Activated CD4-positive, alpha-beta T cell treated with anti-CD3 and anti-CD28 coated beads, Interleukin-2, amount 50 U/mL, for 4 hours (primary cell): ENCODE measurements at regions not wholly inside any gene's neighbourhood (a gene's known extent, or its start where the extent isn't known, plus 50 kb on each side); places are given as distances from the start of the nearest gene placed in this dataset.
A peak's percentile ranks its signal among the peaks of the same experiment; 100 is the strongest.

ENCODE experiments used
- DNase-seq, 2 experiments: peaks; one replicate each; pipeline ENCODE4 v3.0.0-alpha.2; 2020

DNA sequence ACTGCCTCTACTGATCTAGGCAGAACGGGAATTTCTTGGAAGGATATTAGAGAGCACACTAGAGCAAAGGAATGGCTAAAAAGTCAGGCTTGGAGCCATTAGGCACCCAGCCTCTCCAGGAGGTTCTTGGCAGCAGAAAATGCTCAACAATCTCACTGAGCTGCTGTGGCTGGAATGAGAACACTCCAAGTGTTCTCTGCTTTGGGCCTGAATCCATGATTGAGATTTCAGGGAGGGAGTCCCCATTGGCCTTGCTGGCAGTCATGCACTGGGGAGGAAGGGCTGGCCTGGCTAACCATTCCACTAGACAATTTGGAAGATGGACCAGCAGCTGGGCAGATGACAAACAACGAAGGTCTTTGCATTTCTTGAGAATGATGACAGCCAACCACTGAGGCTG is 362.6 kb downstream of the SHQ1 start:
- DNase-seq = no peak

DNA sequence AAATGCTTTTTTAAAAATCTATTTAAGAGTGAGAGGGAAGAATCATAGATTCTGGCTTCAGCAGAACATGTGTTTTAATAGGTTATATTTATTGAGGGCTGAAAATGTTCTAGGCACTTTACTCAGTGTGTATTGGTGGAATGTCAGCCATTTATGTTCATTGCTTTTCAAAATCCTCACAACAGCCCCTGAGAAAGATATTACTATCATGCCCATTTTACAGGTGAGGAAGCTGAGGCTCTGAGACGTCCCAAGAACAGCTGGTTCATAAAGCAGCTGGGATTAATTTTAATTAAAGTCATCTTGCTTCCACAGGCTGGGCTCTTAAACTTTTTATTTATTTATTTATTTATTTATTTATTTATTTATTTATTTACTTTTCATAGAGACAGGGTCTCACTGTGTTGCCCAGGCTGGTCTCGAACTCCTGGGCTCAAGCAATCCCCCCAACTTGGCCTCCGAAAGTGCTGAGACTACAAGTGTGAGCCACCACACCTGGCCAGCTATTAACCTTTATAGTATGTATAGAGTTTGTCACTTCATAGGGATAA is 364.6 kb downstream of the SHQ1 start:
- no peak for DNase-seq

DNA sequence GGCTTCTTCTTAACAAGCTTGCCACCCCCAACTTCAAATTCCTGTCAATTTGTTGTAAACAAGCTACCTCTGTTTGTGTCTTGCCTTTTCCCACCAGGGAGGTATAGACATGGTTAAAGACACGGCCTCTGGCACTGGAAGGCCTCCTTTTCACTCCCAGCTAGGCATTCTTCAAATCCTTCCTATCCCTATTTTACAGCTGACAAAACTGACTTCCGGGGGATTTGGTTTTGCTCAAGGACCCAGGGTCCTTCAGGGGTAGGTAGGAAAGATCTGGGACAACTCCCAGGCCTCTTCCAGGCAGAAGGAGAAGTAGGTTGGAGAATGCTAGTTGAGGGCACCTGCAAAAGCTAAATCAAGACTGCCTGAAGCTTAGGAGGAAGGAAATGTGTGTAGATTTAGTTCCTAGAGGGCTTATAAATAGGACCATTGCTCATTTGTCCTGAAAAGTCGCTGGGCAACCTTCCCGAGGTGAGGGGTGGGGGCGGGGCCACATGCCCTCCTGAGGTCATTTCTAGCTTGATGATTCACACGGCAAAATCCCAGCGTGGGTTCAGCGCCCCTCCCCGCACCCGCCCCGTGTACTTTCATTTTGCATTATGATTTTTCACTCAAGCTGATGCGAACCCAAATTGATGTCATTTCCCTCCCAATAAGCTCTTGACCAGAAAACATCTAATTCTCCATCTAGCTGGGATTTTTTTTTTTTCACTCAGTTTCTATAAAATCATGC is 365.5 kb downstream of the SHQ1 start:
- DNase-seq = peak; percentile 73 to 76

DNA sequence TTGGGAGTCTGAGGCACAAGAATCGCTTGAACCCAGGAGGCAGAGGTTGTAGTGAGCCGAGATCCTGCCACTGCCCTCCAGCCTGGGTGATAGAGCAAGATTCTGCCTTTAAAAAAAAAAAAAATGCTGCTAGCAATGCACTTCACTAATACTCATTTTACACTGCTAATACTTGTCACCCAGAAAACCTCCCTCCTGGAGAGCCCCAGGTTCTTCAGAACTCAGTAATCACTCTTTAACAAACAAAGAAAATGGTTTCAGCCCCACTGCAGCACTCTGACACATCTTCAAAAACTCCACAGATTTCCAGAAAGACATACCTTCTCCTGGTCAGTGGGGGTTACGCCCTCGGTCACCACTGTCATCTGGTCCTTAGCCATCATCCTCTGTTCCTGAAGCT is 366.7 kb downstream of the SHQ1 start:
- no peak for DNase-seq

DNA sequence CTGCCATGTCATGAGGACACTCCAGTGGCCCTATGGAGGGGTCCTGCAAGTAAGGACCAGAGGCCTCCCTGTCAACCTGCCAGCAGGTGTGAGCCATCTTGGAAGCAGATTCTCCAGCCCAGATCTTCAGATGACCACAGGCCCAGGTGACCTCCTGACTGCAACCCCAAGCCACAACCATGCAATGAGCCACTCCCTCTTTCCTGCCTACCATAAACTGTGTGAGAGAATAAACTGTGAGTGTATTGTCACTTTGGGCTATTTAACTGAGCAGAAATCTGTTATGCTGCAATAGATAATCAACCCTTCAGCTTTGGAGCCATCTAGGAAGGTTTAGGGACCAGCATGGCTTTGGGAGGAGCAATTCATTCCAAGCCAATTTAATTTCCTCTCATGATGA is 367.9 kb downstream of the SHQ1 start:
- no peak for DNase-seq

DNA sequence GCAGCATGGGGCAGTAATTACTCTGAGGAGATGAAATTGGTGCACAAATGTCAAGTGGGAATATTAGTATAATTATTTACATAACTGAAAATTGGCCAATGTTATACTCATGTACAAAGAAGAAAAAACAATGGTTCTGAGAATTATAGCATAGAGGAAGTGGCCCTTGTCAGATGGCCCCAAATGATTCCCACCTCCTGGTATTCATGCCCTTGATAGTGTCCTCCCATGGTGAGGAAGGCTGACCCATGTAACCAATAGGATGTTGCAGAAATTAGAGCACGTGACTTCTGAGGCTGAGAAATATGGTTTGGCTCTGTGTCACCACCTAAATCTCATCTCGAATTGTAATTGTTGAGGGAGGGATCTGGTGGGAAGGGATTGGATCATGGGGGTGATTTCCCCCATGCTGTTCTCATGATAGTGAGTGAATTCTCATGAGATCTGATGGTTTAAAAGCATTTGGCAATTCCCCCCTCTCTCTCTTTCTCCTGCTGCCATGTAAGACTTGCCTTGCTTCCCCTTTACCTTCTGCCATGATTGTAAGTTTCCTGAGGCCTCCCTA is 368.5 kb downstream of the SHQ1 start:
- no peak for DNase-seq

DNA sequence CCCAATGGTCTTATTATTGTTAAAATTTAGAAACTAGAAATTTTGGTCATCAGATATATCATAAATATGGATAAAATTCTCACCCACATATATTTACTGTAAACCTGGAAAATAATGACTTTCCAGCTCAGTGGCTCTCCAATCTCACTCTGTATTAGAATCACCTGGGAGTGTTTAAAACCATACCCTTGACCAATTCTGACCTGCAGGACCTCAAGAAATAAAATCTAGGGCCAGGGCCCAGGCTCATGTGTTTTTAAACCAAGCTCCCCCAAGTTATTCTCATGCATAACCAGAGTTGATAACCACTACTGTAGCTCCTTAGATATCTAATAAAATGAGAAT is 372.1 kb downstream of the SHQ1 start:
- DNase-seq = no peak

DNA sequence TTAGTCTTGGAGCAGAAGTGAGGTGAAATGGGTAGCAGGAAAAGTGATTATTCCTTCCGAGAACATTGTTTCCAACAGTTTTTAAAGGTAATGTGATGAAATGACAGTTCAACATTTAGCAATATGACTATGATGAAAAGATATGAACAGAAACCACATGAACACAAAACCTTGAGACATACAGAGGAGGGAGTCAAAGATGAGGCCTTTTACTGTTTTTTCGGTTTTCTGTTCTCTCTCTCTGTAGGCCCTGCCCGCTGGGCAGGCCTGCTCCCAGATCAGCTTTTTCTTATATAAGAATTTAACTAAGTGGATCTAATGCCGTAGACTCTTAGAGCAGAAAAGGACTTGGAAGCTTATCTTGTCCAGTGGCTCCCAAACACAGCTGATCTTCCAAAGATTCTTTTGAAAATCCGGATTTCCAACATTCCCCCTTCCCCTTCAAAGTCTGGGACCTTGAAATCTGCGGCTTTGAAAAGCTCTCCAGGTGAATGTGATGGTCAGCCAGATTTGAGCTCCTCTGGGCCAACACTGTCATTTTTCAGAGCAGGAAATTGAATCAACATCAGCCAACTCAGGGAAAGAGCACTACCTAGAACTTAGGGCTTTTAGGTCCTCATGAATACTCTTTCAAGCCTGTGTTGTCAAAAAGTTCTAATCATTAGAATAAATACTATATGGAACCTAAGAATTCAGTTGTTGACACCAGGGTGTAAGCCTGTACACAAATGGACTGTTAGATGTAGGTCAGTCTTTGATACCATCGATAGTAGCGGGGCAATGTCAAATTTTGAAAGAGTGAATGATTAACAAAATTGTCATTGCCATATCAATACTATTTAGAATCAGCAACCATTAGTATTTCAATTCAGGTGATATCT is 372.7 kb downstream of the SHQ1 start:
- DNase-seq = no peak

DNA sequence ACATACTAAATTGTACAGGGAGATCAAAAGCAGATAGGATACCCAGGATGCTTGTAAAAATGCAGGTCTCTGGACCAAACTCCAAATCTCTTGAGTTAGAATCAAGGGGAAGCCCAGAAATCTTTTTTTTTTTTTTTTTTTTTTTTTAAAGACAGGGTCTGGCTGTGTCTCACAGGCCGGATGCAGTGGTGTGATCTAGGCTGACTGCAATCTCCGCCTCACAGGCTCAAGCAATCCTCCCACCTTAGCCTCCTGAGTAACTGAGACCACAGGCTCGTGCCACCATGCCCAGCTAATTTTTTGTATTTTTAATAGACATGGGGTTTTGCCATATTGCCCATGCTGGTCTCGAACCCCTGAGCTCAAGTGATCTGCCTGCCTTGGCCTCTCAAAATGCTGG is 373.5 kb downstream of the SHQ1 start:
- DNase-seq = no peak

DNA sequence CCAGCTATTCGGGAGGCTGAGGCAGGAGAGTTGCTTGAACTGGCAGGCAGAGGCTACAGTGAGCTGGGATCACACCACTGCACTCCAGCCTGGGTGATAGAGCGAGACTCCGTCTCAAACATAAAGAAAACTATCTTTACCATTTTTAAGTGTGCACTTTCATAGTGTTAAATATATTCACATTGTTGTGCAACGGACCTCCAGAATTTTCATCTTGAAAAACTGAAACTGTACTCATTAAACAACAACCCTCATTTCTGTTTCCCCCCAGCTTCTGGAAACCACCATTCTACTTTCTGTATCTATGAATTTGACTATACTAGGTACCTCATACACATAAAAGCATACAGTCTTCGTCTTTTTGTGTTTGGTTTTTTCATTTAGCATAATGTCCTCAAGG is 375.1 kb downstream of the SHQ1 start:
- no peak for DNase-seq

DNA sequence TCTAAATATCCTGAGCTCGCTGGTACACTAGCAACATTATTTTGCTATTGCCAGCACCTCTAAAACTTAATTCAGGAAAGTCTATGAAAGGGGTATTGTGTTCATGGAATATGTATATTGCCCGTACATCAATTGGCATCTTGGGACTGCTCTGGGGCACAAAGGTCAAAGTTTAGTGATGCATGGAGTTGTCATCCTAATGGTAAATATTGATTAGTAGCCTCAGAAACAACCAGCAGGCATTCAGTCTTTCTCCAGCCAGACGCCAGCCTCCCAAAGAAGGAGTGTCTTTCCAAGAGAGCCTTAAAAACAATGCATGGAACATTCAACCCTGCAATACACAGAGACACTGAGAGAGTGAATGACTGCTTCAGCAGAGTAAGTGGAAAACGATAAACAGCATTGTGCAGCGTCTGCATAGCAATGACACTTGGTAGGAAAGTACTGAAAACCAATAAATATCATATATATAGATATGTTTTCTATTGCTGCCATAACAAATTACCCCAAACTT is 377.3 kb downstream of the SHQ1 start:
- no peak for DNase-seq

DNA sequence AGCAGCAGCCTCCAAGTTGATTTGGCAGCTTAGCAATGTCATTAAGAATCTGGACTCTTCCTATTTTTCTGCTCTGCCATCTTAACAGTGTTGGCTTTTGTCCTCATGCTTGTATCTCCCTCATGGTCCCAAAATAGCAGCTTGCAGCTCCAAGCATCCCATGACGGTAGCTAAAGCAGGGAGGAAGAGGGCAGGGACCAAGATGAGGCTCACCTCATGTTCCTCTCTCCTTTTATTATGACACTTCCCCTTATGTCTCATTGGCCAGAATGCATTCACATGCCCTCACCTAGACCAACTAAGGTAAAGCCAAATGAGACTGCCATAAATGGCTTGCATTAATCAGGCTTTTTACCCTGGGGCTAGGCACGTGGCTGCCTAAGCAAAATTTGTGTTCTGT is 382.4 kb downstream of the SHQ1 start:
- no peak for DNase-seq

DNA sequence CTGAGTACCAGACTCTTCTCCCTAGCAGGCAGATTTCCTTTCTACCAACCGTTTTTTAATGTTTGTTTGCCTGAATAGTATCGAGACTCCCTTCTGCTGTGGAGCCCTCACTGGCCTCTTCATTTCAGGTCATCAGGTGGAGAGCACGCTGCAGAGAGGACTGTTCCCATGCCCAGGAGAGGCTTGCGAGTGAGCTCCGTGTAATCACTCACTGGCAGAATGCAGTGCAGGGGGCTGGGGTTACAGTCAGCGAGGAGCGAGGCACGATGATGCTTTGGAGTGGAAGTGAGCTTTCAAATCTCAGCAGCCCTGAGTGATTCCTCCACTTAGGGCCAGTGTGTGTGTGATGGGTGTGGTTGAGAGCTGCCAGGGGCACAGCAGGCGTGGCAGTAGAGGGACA is 385.2 kb downstream of the SHQ1 start:
- no peak for DNase-seq

DNA sequence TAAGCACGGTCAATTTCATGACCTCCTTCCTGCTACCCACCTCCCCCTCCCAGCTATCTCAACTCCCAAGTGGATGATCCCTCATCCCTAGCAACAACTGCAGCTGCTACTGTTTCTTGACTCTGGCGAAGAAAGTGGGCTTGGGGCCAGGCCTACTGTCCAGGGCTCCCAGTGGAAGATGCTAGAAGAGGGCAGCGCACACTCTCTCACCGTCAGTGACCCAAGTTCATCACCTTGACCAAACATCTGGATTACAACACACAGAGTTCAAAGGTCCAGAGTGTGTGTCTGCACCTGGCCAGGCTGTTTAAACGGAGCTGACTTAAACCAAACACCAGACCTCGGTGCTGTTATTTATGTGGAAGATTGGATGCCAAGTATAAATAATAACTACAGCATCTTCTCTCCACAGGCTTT is 385.6 kb downstream of the SHQ1 start:
- DNase-seq = no peak

DNA sequence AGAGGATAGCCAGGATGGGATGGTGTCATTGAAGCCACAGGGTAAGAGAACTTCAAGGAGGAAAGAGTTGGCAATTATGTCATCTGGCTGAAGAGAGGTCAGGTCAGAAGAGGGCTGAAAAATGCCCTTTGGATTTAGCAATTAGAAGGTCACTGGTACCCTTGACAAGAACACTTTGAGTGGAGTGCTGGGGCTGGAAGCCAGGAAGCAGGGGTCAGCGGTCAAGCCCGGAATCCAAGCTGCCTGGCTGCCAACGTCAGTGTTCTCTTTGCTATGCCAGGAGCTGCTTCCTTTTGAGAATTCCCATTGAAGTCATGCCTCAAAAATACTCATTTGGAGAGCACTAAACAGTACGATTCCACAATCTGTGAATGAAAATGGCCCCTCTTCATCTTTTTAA is 386.5 kb downstream of the SHQ1 start:
- no peak for DNase-seq

DNA sequence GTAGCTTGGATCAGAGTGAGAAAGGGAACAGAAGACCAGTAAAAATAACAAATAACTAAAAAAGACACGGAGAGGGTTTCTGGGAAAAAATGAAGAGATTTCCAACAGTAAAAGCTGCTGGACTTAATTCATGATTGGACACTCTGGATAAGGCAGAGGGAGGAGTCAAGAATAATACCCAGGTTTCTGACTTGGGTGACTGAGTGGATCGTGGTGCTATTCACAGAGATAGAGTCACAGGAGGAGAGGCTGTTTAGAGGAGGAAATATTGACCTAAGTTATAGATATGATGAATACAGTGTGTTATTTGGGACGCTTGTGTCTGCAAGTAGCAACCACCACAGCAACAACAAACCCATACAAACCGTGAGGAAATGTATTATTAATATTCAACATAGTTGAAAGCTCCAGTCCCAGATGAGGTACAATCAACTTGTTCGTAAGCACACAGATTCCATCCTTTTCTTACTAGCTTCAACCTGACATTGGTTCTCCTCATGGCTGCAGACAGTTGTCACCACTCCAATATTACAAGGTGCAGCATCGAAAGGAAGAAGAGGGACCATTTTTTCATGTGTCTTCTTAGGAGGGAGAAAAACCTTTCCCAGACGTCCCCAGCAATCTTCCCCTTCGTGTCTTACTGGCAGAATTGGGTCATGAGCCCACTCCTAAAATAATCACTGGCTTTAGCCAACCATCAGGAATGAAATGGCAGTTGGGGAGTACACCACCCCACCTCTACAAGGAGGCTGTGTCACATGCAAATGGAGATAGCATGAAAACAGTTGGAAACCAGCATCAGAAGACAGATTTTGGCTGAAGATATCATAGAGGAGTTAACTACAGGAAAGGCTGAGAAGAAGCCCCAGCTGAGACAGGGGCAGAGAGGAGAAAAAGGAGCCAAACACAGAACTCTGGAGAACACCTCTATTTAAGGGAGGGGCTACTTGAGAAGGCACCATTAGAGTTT is 387.8 kb downstream of the SHQ1 start:
- no peak for DNase-seq

DNA sequence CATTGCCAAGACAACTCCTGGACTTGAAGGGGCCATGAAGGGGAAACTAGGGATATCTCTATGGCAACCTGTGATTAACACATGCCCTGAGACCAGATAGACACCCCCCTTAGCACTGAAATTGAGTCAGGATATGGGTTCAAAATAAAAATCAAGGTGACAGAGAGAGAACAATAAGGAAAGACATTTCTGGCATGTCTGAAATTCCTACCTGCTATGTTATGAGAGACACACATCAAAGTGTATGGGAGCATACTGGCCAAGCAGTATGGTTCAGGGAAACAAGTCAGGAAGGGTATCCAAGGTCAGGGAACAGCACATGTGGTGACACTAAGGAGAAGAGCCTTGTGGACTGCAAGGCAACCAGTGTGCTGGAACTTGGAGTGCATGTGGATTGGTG is 388.7 kb downstream of the SHQ1 start:
- DNase-seq = no peak

DNA sequence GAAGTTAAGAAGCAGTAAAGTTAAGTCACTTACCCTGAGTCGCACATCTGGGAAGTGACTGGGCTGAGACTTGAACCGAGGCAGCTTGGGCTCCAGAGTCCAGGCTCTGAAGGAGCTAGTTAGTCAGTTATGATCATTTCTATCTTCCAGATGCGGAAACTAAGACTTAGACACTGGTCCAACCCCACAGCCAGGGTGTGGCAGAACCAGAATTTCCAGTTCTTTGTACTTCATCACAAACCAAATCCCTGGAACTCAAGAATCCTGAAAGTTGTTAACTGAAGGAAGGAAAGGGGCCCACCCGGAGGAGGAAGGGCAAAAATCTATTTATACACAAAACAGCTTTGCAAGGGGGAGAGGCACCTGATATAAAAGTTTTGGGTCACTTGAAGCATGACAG is 389.9 kb downstream of the SHQ1 start:
- no peak for DNase-seq

DNA sequence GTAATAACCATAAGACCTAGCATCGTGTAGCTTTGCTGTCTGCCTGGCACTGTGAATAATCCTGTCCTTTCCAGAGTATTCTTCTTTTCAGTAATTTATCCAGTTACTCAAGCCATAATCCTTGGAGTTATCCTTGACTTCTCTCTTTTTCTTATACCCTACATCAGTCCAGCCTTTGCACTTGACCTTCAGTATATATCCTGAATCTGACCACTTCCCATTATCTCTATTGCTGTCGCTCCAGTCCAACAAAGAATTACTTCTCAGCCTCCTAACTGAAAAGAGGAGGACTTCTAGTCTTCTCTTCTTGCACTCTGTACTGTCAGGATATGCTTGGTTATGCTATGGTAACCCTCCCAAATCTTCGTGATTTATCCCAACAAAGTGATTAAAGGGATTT is 393.8 kb downstream of the SHQ1 start:
- no peak for DNase-seq

DNA sequence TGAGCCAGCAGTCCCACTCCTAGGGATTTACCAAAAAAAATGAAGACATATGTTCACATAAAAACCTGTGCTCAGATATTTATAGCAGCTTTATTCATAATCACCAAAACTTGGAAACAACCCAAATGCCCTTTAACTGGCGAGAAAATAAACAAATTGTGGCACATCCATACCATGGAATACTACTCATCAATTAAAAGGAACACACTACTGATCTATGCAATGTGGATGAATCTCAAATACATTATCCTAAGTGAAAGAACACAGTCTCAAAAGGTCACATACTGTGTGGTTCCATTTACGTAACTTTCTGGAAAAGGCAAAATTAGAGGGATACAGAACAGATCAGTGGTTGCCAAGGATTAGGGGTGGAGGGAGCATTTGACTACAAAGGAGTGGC is 394.5 kb downstream of the SHQ1 start:
- DNase-seq = no peak

DNA sequence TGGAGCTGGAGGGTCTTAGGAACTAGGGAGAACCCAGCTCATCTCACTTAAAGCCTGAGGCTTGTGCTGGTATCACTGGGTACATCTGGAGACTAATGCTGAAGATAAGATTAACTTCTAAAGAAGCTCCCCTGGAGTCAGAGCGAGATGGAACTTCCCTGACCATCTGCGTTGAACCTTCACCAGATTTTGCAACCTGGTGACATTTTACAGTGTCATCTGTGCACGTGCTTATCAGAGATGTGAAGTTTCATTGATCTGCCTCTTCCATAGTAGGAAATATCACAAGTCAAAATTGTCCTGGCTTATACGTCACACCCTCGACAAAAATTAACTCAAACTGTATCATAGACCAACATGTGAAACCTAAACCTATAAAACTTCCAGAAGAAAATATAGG is 395.5 kb downstream of the SHQ1 start:
- no peak for DNase-seq

DNA sequence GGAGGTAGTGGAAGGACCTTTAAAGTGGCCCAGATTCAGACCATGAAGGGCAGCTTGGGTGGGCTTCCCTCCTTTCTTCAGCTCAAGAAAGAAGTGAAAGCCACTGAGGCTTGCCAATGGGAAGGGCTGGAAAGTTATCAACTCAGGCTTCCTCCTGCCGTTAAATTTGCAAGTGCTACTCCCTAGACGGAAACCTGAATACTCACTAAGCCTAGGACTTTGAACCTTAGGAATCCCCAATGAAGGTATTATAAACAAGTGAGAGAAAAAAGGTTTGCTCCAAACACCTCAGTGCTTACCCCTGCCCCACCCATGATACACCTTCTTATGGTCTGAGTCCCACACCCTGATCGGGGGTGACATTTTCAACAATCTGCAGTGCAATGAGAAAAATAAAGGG is 396.4 kb downstream of the SHQ1 start:
- no peak for DNase-seq

DNA sequence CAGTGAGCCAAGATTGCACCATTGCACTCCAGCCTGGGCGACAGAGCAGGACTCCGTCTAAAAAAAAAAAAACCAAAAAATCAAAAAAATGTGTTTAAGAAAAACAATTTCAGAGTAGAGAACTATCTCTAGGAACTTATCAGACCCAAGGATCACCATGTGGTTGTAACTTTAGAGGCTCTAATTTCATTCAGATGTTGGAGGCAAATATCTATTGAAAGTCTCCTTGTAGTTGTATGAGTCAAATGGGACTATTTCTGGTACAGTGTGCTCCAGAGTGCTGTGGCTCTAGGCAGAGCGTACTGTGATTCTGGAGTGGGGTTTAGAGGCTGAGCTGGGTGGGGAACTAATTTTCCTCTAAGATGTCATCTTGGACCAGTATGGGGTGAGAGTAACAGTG is 398.7 kb downstream of the SHQ1 start:
- DNase-seq = no peak
